CD8-positive, alpha-beta memory T cell (primary cell): ENCODE measurements at regions not wholly inside any gene's neighbourhood (a gene's known extent, or its start where the extent isn't known, plus 50 kb on each side); places are given as distances from the start of the nearest gene placed in this dataset.
A peak's percentile ranks its signal among the peaks of the same experiment; 100 is the strongest.

Source experiments
- CTCF ChIA-PET: fragments of 350-600 bp; sonication (Branson Sonifier 250); formaldehyde crosslinking; loops from one replicate; lab custom pipeline; 2021; ENCODE audit warnings: antibody characterized with exemption; lab: Charles Lee
- POLR2A ChIA-PET: fragments of 350-600 bp; sonication (Branson Sonifier 250); formaldehyde crosslinking; loops from one replicate; lab custom pipeline; 2021; ENCODE audit warnings: antibody characterized with exemption; lab: Charles Lee
- DNase-seq, 5 donors: peaks; one replicate each; pipeline versions ENCODE4 v3.0.0 to v3.0.0-alpha.2; 2020 to 2022; ENCODE audit warnings: mixed read lengths in 1 of 5
- H3K27ac ChIP-seq: one replicate; pipeline ENCODE4 v1.7.0; 2013; ENCODE audit warnings: low read depth, mild to moderate bottlenecking, low read length, moderate library complexity
- H3K27me3 ChIP-seq: 2 replicates; pipeline ENCODE4 v1.7.0; 2013; ENCODE audit warnings: low read length, mild to moderate bottlenecking; ENCODE audit not compliant: insufficient read depth, poor library complexity, severe bottlenecking
- H3K36me3 ChIP-seq: 2 replicates; pipeline ENCODE4 v1.7.0; 2013; ENCODE audit warnings: mild to moderate bottlenecking, low read length, moderate library complexity; ENCODE audit not compliant: insufficient read depth
- H3K4me1 ChIP-seq: 2 replicates; pipeline ENCODE4 v1.7.0; 2013; ENCODE audit warnings: mild to moderate bottlenecking, low read length, moderate library complexity; ENCODE audit not compliant: insufficient read depth
- H3K4me3 ChIP-seq: 2 replicates; pipeline ENCODE4 v1.7.0; 2013; ENCODE audit warnings: mild to moderate bottlenecking, low read length
- H3K9me3 ChIP-seq: 2 replicates; pipeline ENCODE4 v1.7.0; 2013; ENCODE audit warnings: mild to moderate bottlenecking, low read length
- H3K27ac Mint-ChIP-seq, 8 donors: one replicate each; pipeline ENCODE4 v1.8.0; 2020 to 2021; ENCODE audit warnings: mixed read lengths in 8 of 8, mild to moderate bottlenecking in 6 of 8, inconsistent platforms in 3 of 8, moderate library complexity in 3 of 8
- H3K27me3 Mint-ChIP-seq, 2 donors: one replicate each; pipeline ENCODE4 v1.8.0; 2020 to 2021; ENCODE audit warnings: mixed read lengths in 2 of 2, mild to moderate bottlenecking in 1 of 2, moderate library complexity in 1 of 2
- H3K36me3 Mint-ChIP-seq, 3 donors: one replicate each; pipeline ENCODE4 v1.8.0; 2020 to 2021; ENCODE audit warnings: mixed read lengths in 3 of 3, inconsistent platforms in 1 of 3, mild to moderate bottlenecking in 1 of 3
- H3K4me1 Mint-ChIP-seq, 3 donors: one replicate each; pipeline ENCODE4 v1.8.0; 2020 to 2021; ENCODE audit warnings: mixed read lengths in 3 of 3, inconsistent platforms in 1 of 3, mild to moderate bottlenecking in 1 of 3
- H3K4me3 Mint-ChIP-seq, 7 donors: one replicate each; pipeline ENCODE4 v1.8.0; 2020 to 2021; ENCODE audit warnings: mixed read lengths in 7 of 7, mild to moderate bottlenecking in 6 of 7, moderate library complexity in 4 of 7, inconsistent platforms in 2 of 7
- H3K9me3 Mint-ChIP-seq, 5 donors: one replicate each; pipeline ENCODE4 v1.8.0; 2020 to 2022; ENCODE audit warnings: mixed read lengths in 5 of 5, mild to moderate bottlenecking in 3 of 5, moderate library complexity in 2 of 5, inconsistent platforms in 1 of 5

GRCh38 chr11:114758627-114759026 lies 80.3 kb downstream of the NXPE2 start:
- no peak overlapping the region for H3K27ac ChIP-seq
- ChIA-PET CTCF (no interaction called here), POLR2A (no interaction called here)
- no peaks in the 10 kb centered on the region for H3K36me3 Mint-ChIP-seq
- no peaks in the 10 kb centered on the region for H3K4me1 ChIP-seq
- no peaks in the 10 kb centered on the region for H3K9me3 ChIP-seq
- peaks cover 0 to 12% of the 10 kb centered on the region in 2 donors for H3K27me3 Mint-ChIP-seq
- H3K36me3 ChIP-seq, result no peaks in the 10 kb centered on the region
- no peak overlapping the region for H3K4me3 ChIP-seq
- H3K4me1 Mint-ChIP-seq, result no peaks in the 10 kb centered on the region
- no peaks in the 10 kb centered on the region for H3K27me3 ChIP-seq
- no peaks in the 10 kb centered on the region for H3K9me3 Mint-ChIP-seq
- no peak overlapping the region for H3K27ac Mint-ChIP-seq
- no peak for DNase-seq
- no peak overlapping the region for H3K4me3 Mint-ChIP-seq

GRCh38 chr11:114762408-114762807 lies 84.1 kb downstream of the NXPE2 start:
- Histone ChIP-seq H3K27me3 (no peaks in the 10 kb centered on the region), H3K9me3 (no peaks in the 10 kb centered on the region), H3K4me1 (no peaks in the 10 kb centered on the region), H3K27ac (no peak overlapping the region), H3K4me3 (no peak overlapping the region), H3K36me3 (no peaks in the 10 kb centered on the region)
- H3K27ac Mint-ChIP-seq, result no peak overlapping the region
- H3K4me1 Mint-ChIP-seq, result no peaks in the 10 kb centered on the region
- H3K9me3 Mint-ChIP-seq, result peaks cover 0 to 7% (median 0%) of the 10 kb centered on the region in 5 donors
- no peaks in the 10 kb centered on the region for H3K36me3 Mint-ChIP-seq
- no peak for DNase-seq
- H3K27me3 Mint-ChIP-seq, result peaks cover 2 to 19% of the 10 kb centered on the region in 2 donors
- no peak overlapping the region for H3K4me3 Mint-ChIP-seq
- CTCF ChIA-PET, result no interaction called here
- POLR2A ChIA-PET, result no interaction called here

DNA sequence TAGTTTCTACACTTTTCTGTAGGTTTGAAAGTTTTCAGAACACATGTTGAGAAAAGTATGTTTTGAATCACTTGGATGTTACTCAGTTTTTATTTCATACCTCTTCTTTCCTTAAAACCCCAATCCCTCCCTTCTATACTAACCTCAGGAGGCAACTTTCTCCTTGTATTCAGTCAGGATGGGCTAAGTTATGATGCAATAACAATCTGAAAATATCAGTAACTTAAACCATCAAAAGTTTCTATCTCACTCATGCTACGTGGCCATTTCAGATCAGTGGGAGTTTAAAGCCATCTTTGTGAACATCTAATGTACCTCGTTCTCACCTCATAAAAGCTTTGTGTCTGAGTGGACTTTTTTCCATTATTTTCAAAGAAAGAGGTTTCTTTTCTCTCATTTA lies 86.2 kb downstream of the NXPE2 start:
- ChIA-PET CTCF (no interaction called here), POLR2A (no interaction called here)
- peaks cover 3 to 19% of the 10 kb centered on the region in 2 donors for H3K27me3 Mint-ChIP-seq

DNA sequence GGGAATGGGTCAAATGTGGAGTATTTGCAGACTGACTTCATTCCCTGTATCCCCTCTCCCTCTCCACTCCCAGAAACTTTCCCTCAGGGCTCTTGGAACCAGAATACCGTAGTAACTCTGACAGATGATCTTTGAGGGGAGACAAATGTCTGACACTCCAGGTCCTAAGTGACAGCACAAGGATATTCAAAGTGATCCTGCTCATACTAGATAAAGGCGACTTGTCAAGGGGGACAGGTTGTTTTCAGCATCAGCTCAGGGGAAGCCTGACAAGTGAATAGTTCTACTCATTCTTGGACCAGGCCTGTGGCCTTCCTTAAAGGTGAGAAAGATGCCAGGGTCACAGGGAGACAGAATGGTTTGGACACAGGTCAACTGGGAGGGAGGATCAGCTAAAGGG lies 92.8 kb downstream of the NXPE2 start:
- Mint-ChIP-seq H3K4me1 (no peaks in the 10 kb centered on the region), H3K9me3 (peaks cover 0 to 4% (median 1%) of the 10 kb centered on the region in 5 donors)

More for the DNA sequence above, 86.2 kb downstream of the NXPE2 start:
- peaks cover 0 to 7% (median 1%) of the 10 kb centered on the region in 5 donors for H3K9me3 Mint-ChIP-seq
- Histone ChIP-seq H3K9me3 (no peaks in the 10 kb centered on the region), H3K36me3 (no peaks in the 10 kb centered on the region), H3K27ac (no peak overlapping the region), H3K27me3 (no peaks in the 10 kb centered on the region), H3K4me1 (no peaks in the 10 kb centered on the region), H3K4me3 (no peak overlapping the region)
- H3K27ac Mint-ChIP-seq, result no peak overlapping the region
- DNase-seq, result no peak
- H3K4me3 Mint-ChIP-seq, result no peak overlapping the region
- no peaks in the 10 kb centered on the region for H3K4me1 Mint-ChIP-seq
- H3K36me3 Mint-ChIP-seq, result no peaks in the 10 kb centered on the region

GRCh38 chr11:114773541-114774338 lies 95.4 kb downstream of the NXPE2 start:
- no peaks in the 10 kb centered on the region for H3K36me3 Mint-ChIP-seq
- Histone ChIP-seq H3K4me1 (no peaks in the 10 kb centered on the region), H3K9me3 (no peaks in the 10 kb centered on the region), H3K27me3 (no peaks in the 10 kb centered on the region), H3K36me3 (no peaks in the 10 kb centered on the region), H3K4me3 (no peak overlapping the region), H3K27ac (no peak overlapping the region)
- no peak overlapping the region for H3K4me3 Mint-ChIP-seq
- POLR2A ChIA-PET, result no interaction called here
- no peak overlapping the region for H3K27ac Mint-ChIP-seq
- CTCF ChIA-PET, result no interaction called here
- H3K9me3 Mint-ChIP-seq, result peaks cover 0 to 2% (median 0%) of the 10 kb centered on the region in 5 donors
- H3K27me3 Mint-ChIP-seq, result peaks cover 3 to 7% of the 10 kb centered on the region in 2 donors
- no peaks in the 10 kb centered on the region for H3K4me1 Mint-ChIP-seq
- DNase-seq, result no peak

More for the DNA sequence above, 92.8 kb downstream of the NXPE2 start:
- H3K27me3 Mint-ChIP-seq, result peaks cover 3 to 12% of the 10 kb centered on the region in 2 donors
- H3K36me3 ChIP-seq, result no peaks in the 10 kb centered on the region
- no peaks in the 10 kb centered on the region for H3K4me1 ChIP-seq
- no peaks in the 10 kb centered on the region for H3K36me3 Mint-ChIP-seq
- no peak overlapping the region for H3K27ac ChIP-seq
- ChIA-PET CTCF (no interaction called here), POLR2A (no interaction called here)
- no peaks in the 10 kb centered on the region for H3K27me3 ChIP-seq
- no peak for DNase-seq
- no peak overlapping the region for H3K4me3 ChIP-seq
- H3K27ac Mint-ChIP-seq, result no peak overlapping the region
- H3K4me3 Mint-ChIP-seq, result no peak overlapping the region
- H3K9me3 ChIP-seq, result no peaks in the 10 kb centered on the region

DNA sequence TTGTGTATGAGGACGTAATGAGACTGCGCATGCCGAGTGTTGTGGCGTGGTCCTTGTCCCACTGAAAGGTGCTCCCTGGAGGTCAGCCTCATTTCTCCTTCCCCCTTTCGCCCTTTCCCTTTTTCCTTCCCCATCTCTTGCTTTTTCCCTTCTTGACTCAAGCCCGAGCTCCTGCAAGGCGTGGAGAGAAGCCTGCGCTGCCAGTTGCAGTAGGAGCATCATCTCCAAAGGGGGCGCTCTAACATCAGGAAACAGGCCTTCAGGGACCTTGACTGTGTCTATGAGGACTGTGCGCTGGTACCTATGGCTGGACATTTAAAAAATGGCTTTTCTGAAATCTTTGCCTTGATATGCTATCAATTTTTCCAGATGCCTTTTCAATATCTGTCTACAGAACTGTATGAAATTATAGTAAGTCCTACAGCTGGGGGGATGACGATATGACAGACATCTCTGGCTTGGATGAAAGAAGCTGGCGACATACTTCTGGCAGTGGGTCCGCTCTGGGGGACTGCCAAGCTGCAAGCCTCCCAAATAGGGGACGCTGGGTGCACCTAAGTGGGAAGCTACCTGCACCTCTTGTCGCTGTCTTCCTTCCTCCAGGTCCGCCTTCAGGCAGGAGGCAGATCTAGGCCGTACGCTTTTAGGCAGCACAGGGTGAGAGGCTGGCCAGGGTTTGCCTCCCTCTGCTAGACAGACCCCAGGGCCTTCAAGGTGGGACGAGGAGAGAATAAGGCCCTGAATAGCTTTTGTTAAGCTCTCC lies 96.5 kb downstream of the NXPE2 start:
- no peaks in the 10 kb centered on the region for H3K36me3 Mint-ChIP-seq
- no peak overlapping the region for H3K4me3 Mint-ChIP-seq
- no peak for DNase-seq

GRCh38 chr11:114775875-114776621 lies 97.7 kb downstream of the NXPE2 start:
- Histone ChIP-seq H3K4me3 (no peak overlapping the region), H3K4me1 (no peaks in the 10 kb centered on the region), H3K27me3 (no peaks in the 10 kb centered on the region), H3K27ac (no peak overlapping the region), H3K36me3 (no peaks in the 10 kb centered on the region), H3K9me3 (no peaks in the 10 kb centered on the region)
- no peak for DNase-seq
- H3K4me1 Mint-ChIP-seq, result no peaks in the 10 kb centered on the region
- POLR2A ChIA-PET, result no interaction called here
- no peak overlapping the region for H3K4me3 Mint-ChIP-seq
- no peaks in the 10 kb centered on the region for H3K36me3 Mint-ChIP-seq
- peaks cover 0 to 2% (median 0%) of the 10 kb centered on the region in 5 donors for H3K9me3 Mint-ChIP-seq
- peaks cover 2 to 7% of the 10 kb centered on the region in 2 donors for H3K27me3 Mint-ChIP-seq
- CTCF ChIA-PET, result no interaction called here
- H3K27ac Mint-ChIP-seq, result peak overlapping the region in 1 of 8 donors; percentile 71

More for the DNA sequence above, 96.5 kb downstream of the NXPE2 start:
- CTCF ChIA-PET, result no interaction called here
- Histone ChIP-seq H3K4me1 (no peaks in the 10 kb centered on the region), H3K9me3 (no peaks in the 10 kb centered on the region), H3K27ac (no peak overlapping the region), H3K36me3 (no peaks in the 10 kb centered on the region), H3K4me3 (no peak overlapping the region), H3K27me3 (no peaks in the 10 kb centered on the region)
- H3K4me1 Mint-ChIP-seq, result no peaks in the 10 kb centered on the region
- POLR2A ChIA-PET, result no interaction called here
- H3K27me3 Mint-ChIP-seq, result peaks cover 2 to 7% of the 10 kb centered on the region in 2 donors
- no peaks in the 10 kb centered on the region for H3K9me3 Mint-ChIP-seq
- no peak overlapping the region for H3K27ac Mint-ChIP-seq

DNA sequence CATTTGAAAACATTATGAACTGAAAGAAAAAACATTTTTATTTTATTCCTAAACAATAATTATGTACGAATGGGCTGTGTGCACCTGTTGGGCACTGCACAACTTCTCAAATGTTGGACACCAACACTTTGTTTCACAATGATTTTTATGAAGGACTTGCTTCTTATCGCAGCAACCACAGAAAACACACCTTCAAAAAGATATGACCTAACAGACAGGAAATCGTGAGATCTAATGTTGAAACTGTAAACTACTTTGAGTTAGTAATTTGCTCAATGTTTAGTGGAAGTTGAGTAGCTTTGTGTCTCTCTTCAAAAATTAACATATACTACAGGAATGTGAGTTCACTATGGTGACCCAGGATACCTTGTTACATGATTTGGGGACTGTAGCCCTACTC lies 98.6 kb downstream of the NXPE2 start:
- Mint-ChIP-seq H3K27ac (no peak overlapping the region), H3K4me1 (no peaks in the 10 kb centered on the region), H3K9me3 (peaks cover 0 to 2% (median 0%) of the 10 kb centered on the region in 5 donors), H3K4me3 (no peak overlapping the region), H3K27me3 (peaks cover 2 to 7% of the 10 kb centered on the region in 2 donors), H3K36me3 (no peaks in the 10 kb centered on the region)
- no peaks in the 10 kb centered on the region for H3K36me3 ChIP-seq
- no peak for DNase-seq
- no peak overlapping the region for H3K27ac ChIP-seq
- no peaks in the 10 kb centered on the region for H3K4me1 ChIP-seq
- no peaks in the 10 kb centered on the region for H3K9me3 ChIP-seq
- POLR2A ChIA-PET, result no interaction called here
- CTCF ChIA-PET, result no interaction called here
- H3K4me3 ChIP-seq, result no peak overlapping the region
- no peaks in the 10 kb centered on the region for H3K27me3 ChIP-seq
